HEK293 (cell line): ENCODE measurements at regions not wholly inside any gene's neighbourhood (a gene's known extent, or its start where the extent isn't known, plus 50 kb on each side); places are given as distances from the start of the nearest gene placed in this dataset.

Source experiments
- CTCF ChIA-PET: fragments of 350-600 bp; formaldehyde crosslinking; extraction: SDS; loops from one replicate; lab custom pipeline; 2021; ENCODE audit warnings: antibody characterized with exemption; lab: Yijun Ruan, JAX
- POLR2A ChIA-PET: fragments of 300-600 bp; formaldehyde crosslinking; extraction: SDS; loops from one replicate; lab custom pipeline; 2020; ENCODE audit warnings: antibody characterized with exemption, inconsistent platforms; lab: Yijun Ruan, JAX
- H3K27ac ChIP-seq: fragments of 200-500 bp; sonication (Bioruptor generic); 2 replicates; pipeline ENCODE4 v1.5.1; 2014; ENCODE audit warnings: low read depth, low read length, control low read depth, inconsistent platforms; ENCODE audit errors: extremely low read depth
- H3K36me3 ChIP-seq, 2 experiments: fragments of 200-500 bp in 1 of 2; sonication (Bioruptor generic) in 1 of 2; 1 replicate in 1 of 2; 2 replicates in 1 of 2; pipeline ENCODE4 v1.5.1; 2014 to 2017; ENCODE audit warnings: inconsistent platforms in 2 of 2, low read length in 2 of 2; ENCODE audit not compliant: control insufficient read depth in 2 of 2, insufficient read depth in 1 of 2
- H3K4me1 ChIP-seq: fragments of 200-500 bp; sonication (Bioruptor generic); 2 replicates; pipeline ENCODE4 v1.5.1; 2014; ENCODE audit warnings: mild to moderate bottlenecking, low read length, inconsistent platforms; ENCODE audit not compliant: control insufficient read depth, insufficient read depth
- H3K4me3 ChIP-seq: 2 replicates; pipeline ENCODE4 v1.5.1; 2011; ENCODE audit warnings: low read depth, mild to moderate bottlenecking, control low read depth, low read length, moderate library complexity
- H3K9me3 ChIP-seq: fragments of 200-500 bp; sonication (Bioruptor generic); 2 replicates; pipeline ENCODE4 v1.5.1; 2014; ENCODE audit warnings: low read depth, low read length, inconsistent platforms; ENCODE audit not compliant: control insufficient read depth, insufficient read depth
- BCL11B ChIP-seq: fragments of 450-650 bp; formaldehyde crosslinking; IDR thresholded peaks from 2 replicates; pipeline ENCODE4 v1.5.1; 2016; ENCODE audit warnings: low read depth, missing biosample characterization, missing genetic modification characterization
- EGR2 ChIP-seq: fragments of 450-650 bp; formaldehyde crosslinking; IDR thresholded peaks from 2 replicates; pipeline ENCODE4 v1.5.1; 2016; ENCODE audit warnings: low read depth, missing biosample characterization, missing genetic modification characterization
- IKZF3 ChIP-seq: fragments of 450-650 bp; IDR thresholded peaks from 2 replicates; pipeline ENCODE4 v1.5.0; 2018; ENCODE audit warnings: missing biosample characterization, mild to moderate bottlenecking, missing genetic modification characterization, moderate library complexity
- KLF7 ChIP-seq: fragments of 450-650 bp; formaldehyde crosslinking; IDR thresholded peaks from 2 replicates; pipeline ENCODE4 v1.5.1; 2016; ENCODE audit warnings: missing biosample characterization, missing genetic modification characterization, borderline replicate concordance
- MEIS1 ChIP-seq: sonication (generic); formaldehyde crosslinking; IDR thresholded peaks from 2 replicates; pipeline ENCODE4 v1.8.1; 2022; ENCODE audit warnings: missing genetic modification reagents, mild to moderate bottlenecking, borderline replicate concordance
- MYNN ChIP-seq: fragments of 450-650 bp; formaldehyde crosslinking; IDR thresholded peaks from 2 replicates; pipeline ENCODE4 v1.5.1; 2016; ENCODE audit warnings: missing biosample characterization, missing genetic modification characterization, borderline replicate concordance
- OSR2 ChIP-seq: fragments of 450-650 bp; formaldehyde crosslinking; IDR thresholded peaks from 2 replicates; pipeline ENCODE4 v1.5.1; 2016; ENCODE audit warnings: missing biosample characterization, missing genetic modification characterization
- WT1 ChIP-seq: fragments of 450-650 bp; formaldehyde crosslinking; IDR thresholded peaks from 2 replicates; pipeline ENCODE4 v1.5.1; 2016; ENCODE audit warnings: missing biosample characterization, missing genetic modification characterization
- ZBTB7A ChIP-seq: fragments of 450-650 bp; formaldehyde crosslinking; IDR thresholded peaks from 2 replicates; pipeline ENCODE4 v1.5.1; 2016; ENCODE audit warnings: low read depth, missing biosample characterization, missing genetic modification characterization
- ZNF121 ChIP-seq: fragments of 450-650 bp; formaldehyde crosslinking; IDR thresholded peaks from 2 replicates; pipeline ENCODE4 v1.5.1; 2016; ENCODE audit warnings: missing biosample characterization, missing genetic modification characterization
- ZNF148 ChIP-seq: fragments of 450-650 bp; formaldehyde crosslinking; IDR thresholded peaks from 2 replicates; pipeline ENCODE4 v1.5.0; 2017; ENCODE audit warnings: missing biosample characterization, missing genetic modification characterization, borderline replicate concordance
- ZNF202 ChIP-seq: fragments of 450-650 bp; formaldehyde crosslinking; IDR thresholded peaks from 2 replicates; pipeline ENCODE4 v1.5.1; 2016; ENCODE audit warnings: missing biosample characterization, missing genetic modification characterization, borderline replicate concordance
- ZNF266 ChIP-seq: fragments of 450-650 bp; formaldehyde crosslinking; IDR thresholded peaks from 2 replicates; pipeline ENCODE4 v1.5.1; 2016; ENCODE audit warnings: missing biosample characterization, missing genetic modification characterization, low read depth
- ZNF416 ChIP-seq: fragments of 450-650 bp; formaldehyde crosslinking; IDR thresholded peaks from 2 replicates; pipeline ENCODE4 v1.5.1; 2016; ENCODE audit warnings: missing biosample characterization, missing genetic modification characterization
- ZNF596 ChIP-seq: fragments of 450-650 bp; IDR thresholded peaks from 2 replicates; pipeline ENCODE4 v1.5.0; 2018; ENCODE audit warnings: missing biosample characterization, mild to moderate bottlenecking, missing genetic modification characterization, moderate library complexity
- ZNF677 ChIP-seq: fragments of 450-650 bp; IDR thresholded peaks from 2 replicates; pipeline ENCODE4 v1.5.0; 2018; ENCODE audit warnings: missing biosample characterization, mild to moderate bottlenecking, missing genetic modification characterization, moderate library complexity
- ZNF701 ChIP-seq: fragments of 450-650 bp; formaldehyde crosslinking; IDR thresholded peaks from 2 replicates; pipeline ENCODE4 v1.5.1; 2016; ENCODE audit warnings: missing biosample characterization, missing genetic modification characterization
- ZNF747 ChIP-seq: fragments of 450-650 bp; formaldehyde crosslinking; IDR thresholded peaks from 2 replicates; pipeline ENCODE4 v1.5.1; 2016; ENCODE audit warnings: missing biosample characterization, missing genetic modification characterization
- ZSCAN18 ChIP-seq: fragments of 450-650 bp; formaldehyde crosslinking; IDR thresholded peaks from 2 replicates; pipeline ENCODE4 v1.5.1; 2016; ENCODE audit warnings: missing biosample characterization, missing genetic modification characterization

- TF ChIP-seq ZNF747 (tag by site-specific recombination) (no peak), IKZF3 (tag by site-specific recombination) (no peak), OSR2 (tag by site-specific recombination) (no peak), KLF7 (tag by site-specific recombination) (no peak), ZSCAN18 (tag by site-specific recombination) (no peak), ZNF701 (tag by site-specific recombination) (no peak), ZNF148 (no peak), EGR2 (tag by site-specific recombination) (no peak), ZNF416 (no peak), ZNF266 (tag by site-specific recombination) (no peak), ZBTB7A (tag by site-specific recombination) (no peak), ZNF596 (tag by site-specific recombination) (no peak), ZNF677 (no peak), ZNF202 (tag by site-specific recombination) (no peak)
- TF ChIP-seq, all 188 proteins: peak for 0
- CTCF ChIA-PET, result no interaction called here
- Histone ChIP-seq H3K9me3 (no peaks in the 10 kb centered on the region), H3K27ac (no peak overlapping the region), H3K4me1 (no peaks in the 10 kb centered on the region), H3K4me3 (no peak overlapping the region), H3K36me3 (no peaks in the 10 kb centered on the region)
- POLR2A ChIA-PET, result no interaction called here
Measured at GRCh38 chr1:79457562-79458224, 451.2 kb upstream of the ADGRL4 start.

GRCh38 chr1:79448426-79448825 lies 441.9 kb upstream of the ADGRL4 start:
- H3K4me3 ChIP-seq, result no peak overlapping the region
- no peak overlapping the region for H3K27ac ChIP-seq
- no peaks in the 10 kb centered on the region for H3K4me1 ChIP-seq
- ChIA-PET POLR2A (no interaction called here), CTCF (no interaction called here)
- TF ChIP-seq WT1 (tag by site-specific recombination), result no peak
- no peak for TF ChIP-seq MYNN
- no peak for TF ChIP-seq ZNF121
- TF ChIP-seq MEIS1 (CRISPR knock-in tag), result no peak
- TF ChIP-seq ZNF416, result no peak
- no peaks in the 10 kb centered on the region for H3K9me3 ChIP-seq
- no peaks in the 10 kb centered on the region for H3K36me3 ChIP-seq

GRCh38 chr1:79441238-79441637 lies 434.7 kb upstream of the ADGRL4 start:
- Histone ChIP-seq H3K4me3 (no peak overlapping the region), H3K9me3 (no peaks in the 10 kb centered on the region), H3K4me1 (no peaks in the 10 kb centered on the region), H3K36me3 (no peaks in the 10 kb centered on the region), H3K27ac (no peak overlapping the region)
- CTCF ChIA-PET, result interaction anchor here (0.7 kb wide), 1 partner anchor 21 kb away, joined by 3 read pairs; no protein-coding TSS in a partner anchor
- POLR2A ChIA-PET, result no interaction called here
- no peak for TF ChIP-seq BCL11B (tag by site-specific recombination)
